Mesodermal cell (in vitro differentiated cells): ENCODE measurements at regions not wholly inside any gene's neighbourhood (a gene's known extent, or its start where the extent isn't known, plus 50 kb on each side); places are given as distances from the start of the nearest gene placed in this dataset.

Experiments used
- H3K27ac ChIP-seq: 2 replicates; pipeline ENCODE4 v1.7.0; 2013; ENCODE audit warnings: mild to moderate bottlenecking, low read depth, low read length, moderate library complexity; ENCODE audit not compliant: severe bottlenecking
- H3K36me3 ChIP-seq: 2 replicates; pipeline ENCODE4 v1.7.1; 2013; ENCODE audit warnings: mild to moderate bottlenecking, low read length, moderate library complexity; ENCODE audit not compliant: control insufficient read depth, insufficient read depth
- H3K4me1 ChIP-seq: one replicate; pipeline ENCODE4 v1.7.1; 2013; ENCODE audit warnings: mild to moderate bottlenecking, low read length; ENCODE audit not compliant: insufficient read depth, control insufficient read depth, poor library complexity, severe bottlenecking
- H3K4me3 ChIP-seq: 2 replicates; pipeline ENCODE4 v1.7.0; 2013; ENCODE audit warnings: low read length, control low read depth, mild to moderate bottlenecking; ENCODE audit not compliant: insufficient read depth, poor library complexity, severe bottlenecking; ENCODE audit errors: extremely low read depth
- H3K9me3 ChIP-seq: 2 replicates; pipeline ENCODE4 v1.7.1; 2013; ENCODE audit warnings: mild to moderate bottlenecking, low read length, moderate library complexity; ENCODE audit not compliant: control insufficient read depth
- WGBS, 2 experiments: methylation state at CpG; one replicate each; pipeline ENCODE4 v1.1.5; 2013; ENCODE audit warnings: missing lambda C conversion rate in 2 of 2; ENCODE audit not compliant: insufficient coverage in 2 of 2; 5-methylcytosine and 5-hydroxymethylcytosine counted together

- Histone ChIP-seq H3K4me3 (no peak overlapping the region), H3K4me1 (no peaks in the 10 kb centered on the region), H3K9me3 (no peaks in the 10 kb centered on the region), H3K36me3 (no peaks in the 10 kb centered on the region), H3K27ac (no peak overlapping the region)
- WGBS, 2 experiments = no CpG with 5 or more reads among the region's 1 CpG
Measured at GRCh38 chr6:14582749-14583148, 465.2 kb downstream of the CD83 start.

GRCh38 chr6:14583826-14584225, 466.3 kb downstream of the CD83 start:
- Histone ChIP-seq H3K9me3 (no peaks in the 10 kb centered on the region), H3K4me1 (no peaks in the 10 kb centered on the region), H3K4me3 (no peak overlapping the region), H3K36me3 (no peaks in the 10 kb centered on the region), H3K27ac (no peak overlapping the region)
- WGBS, 2 experiments = 80 to 83% methylated on average over 7 to 8 of the region's 9 CpGs

GRCh38 chr6:14584450-14584849, 466.9 kb downstream of the CD83 start:
- 75 to 82% methylated on average over 2 to 4 of the region's 5 CpGs for WGBS, 2 experiments
- H3K36me3 ChIP-seq = no peaks in the 10 kb centered on the region
- no peaks in the 10 kb centered on the region for H3K4me1 ChIP-seq
- no peak overlapping the region for H3K4me3 ChIP-seq
- H3K27ac ChIP-seq = no peak overlapping the region
- no peaks in the 10 kb centered on the region for H3K9me3 ChIP-seq

DNA sequence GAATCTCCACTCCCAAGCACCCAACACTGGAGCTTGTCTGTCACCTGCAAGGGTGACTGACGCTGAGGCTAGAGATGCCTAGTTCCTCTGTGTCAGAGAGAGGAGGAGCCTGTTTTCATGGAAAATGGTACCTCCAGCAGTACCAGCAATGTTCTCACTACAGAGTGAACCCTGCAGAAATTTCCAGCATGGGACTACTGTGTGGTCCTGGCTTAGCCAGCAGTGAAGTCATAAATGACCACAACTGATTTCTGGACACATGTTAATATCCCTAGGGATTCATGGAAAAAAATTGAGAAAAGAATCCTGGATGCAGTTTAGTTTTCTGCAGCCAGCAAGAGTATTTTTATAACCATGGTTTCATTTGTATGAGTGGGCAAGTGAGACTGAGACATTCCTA, 468.1 kb downstream of the CD83 start:
- Histone ChIP-seq H3K27ac (no peak overlapping the region), H3K4me1 (no peaks in the 10 kb centered on the region), H3K4me3 (no peak overlapping the region), H3K36me3 (no peaks in the 10 kb centered on the region), H3K9me3 (no peaks in the 10 kb centered on the region)
- WGBS, 2 experiments = 100% methylated on average over 1 of the region's 1 CpG; no CpG with 5 or more reads in 1 of the 2 experiments

- WGBS, 2 experiments = 89 to 92% methylated on average over 3 to 5 of the region's 6 CpGs
- Histone ChIP-seq H3K9me3 (no peaks in the 10 kb centered on the region), H3K36me3 (no peaks in the 10 kb centered on the region), H3K27ac (no peak overlapping the region), H3K4me1 (no peaks in the 10 kb centered on the region), H3K4me3 (no peak overlapping the region)
Measured at GRCh38 chr6:14589175-14589574, 471.6 kb downstream of the CD83 start.

DNA sequence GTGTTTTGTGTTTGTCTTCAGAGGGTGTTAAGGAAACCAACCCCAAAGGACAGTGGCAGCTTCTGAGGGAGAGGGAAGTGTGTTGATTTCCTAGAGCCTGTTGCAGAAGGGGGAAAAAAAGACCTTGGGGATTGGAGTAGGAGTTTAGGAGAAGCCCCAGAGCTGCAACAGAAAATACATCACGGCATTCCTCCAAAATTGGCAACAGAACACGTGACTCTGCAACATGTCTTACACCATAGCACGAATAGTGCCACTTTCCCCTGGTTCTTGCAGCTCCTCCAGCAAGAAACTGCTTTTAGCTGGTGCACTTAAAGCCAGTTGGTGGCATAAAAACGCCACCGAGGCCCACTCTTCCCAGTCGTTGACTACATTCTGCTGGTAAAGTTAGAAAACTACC, 473.0 kb downstream of the CD83 start:
- no peaks in the 10 kb centered on the region for H3K4me1 ChIP-seq
- no peaks in the 10 kb centered on the region for H3K36me3 ChIP-seq
- H3K9me3 ChIP-seq = no peaks in the 10 kb centered on the region
- no peak overlapping the region for H3K4me3 ChIP-seq
- no peak overlapping the region for H3K27ac ChIP-seq
- 80 to 82% methylated on average over 6 of the region's 6 CpGs for WGBS, 2 experiments

DNA sequence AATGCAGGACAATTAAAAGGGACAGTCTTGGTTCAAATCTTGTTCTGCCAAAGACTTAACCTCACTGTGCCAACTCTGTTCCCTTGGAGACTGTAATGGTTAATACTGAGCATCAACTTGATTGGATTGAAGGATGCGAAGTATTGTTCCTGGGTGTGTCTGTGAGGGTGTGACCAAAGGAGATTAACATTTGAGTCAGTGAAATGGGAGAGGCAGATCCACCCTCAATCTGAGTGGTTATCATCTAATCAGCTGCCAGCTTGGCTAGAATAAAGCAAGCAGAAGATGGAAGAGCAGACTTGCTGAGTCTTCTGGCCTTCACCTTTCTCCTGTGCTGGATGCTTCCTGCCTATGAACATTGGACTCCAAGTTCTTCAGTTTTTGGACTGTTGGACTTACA, 474.4 kb downstream of the CD83 start:
- Histone ChIP-seq H3K27ac (no peak overlapping the region), H3K36me3 (no peaks in the 10 kb centered on the region), H3K4me3 (no peak overlapping the region), H3K4me1 (no peaks in the 10 kb centered on the region), H3K9me3 (peaks cover 1% of the 10 kb centered on the region)
- WGBS, 2 experiments = 83 to 100% methylated on average over 1 of the region's 1 CpG

DNA sequence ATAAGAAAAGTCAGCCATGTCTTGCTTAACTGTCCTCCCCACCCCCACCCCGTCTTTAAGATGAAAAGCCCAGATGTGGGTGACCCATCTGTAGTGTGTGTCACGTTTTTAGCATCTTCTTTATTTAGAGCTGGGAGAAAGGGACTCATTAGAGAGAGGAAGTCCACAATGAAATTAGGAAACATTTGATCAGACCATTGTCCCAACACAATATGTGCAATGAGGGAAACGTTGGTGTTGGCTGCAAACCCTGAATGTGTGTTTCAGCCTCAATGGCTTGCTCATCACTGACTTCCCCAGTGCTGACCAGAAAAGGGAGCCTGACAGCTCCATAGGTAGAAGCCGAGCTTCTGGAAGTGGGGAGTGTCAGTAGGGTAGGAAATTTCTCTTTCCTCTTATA, 475.7 kb downstream of the CD83 start:
- peaks cover 3% of the 10 kb centered on the region for H3K9me3 ChIP-seq
- WGBS, 2 experiments = 100% methylated on average over 1 to 2 of the region's 4 CpGs

DNA sequence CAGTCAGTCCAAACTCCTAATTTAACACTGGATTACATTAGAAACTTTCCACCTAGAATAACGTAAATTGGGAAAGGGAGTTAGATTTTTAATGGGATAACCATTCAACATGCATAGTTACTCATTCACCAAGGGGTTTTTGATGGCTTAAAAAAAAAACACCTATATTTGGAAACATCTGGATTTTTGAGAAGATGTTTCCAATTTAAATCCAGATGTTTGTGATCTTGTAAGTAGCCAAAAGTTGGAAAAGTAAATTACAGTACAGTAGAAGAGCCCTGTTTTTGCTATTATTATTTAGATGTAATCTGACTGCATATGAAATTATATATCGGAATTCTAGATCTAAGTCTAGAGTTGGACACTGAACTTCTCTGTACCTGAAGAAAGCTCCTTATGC, 478.2 kb downstream of the CD83 start:
- WGBS, 2 experiments = no CpG with 5 or more reads among the region's 2 CpGs
- Histone ChIP-seq H3K4me1 (no peaks in the 10 kb centered on the region), H3K9me3 (peaks cover 3% of the 10 kb centered on the region), H3K36me3 (no peaks in the 10 kb centered on the region), H3K4me3 (no peak overlapping the region), H3K27ac (no peak overlapping the region)

More for the DNA sequence above, 475.7 kb downstream of the CD83 start:
- no peak overlapping the region for H3K4me3 ChIP-seq
- no peaks in the 10 kb centered on the region for H3K36me3 ChIP-seq
- H3K27ac ChIP-seq = no peak overlapping the region
- H3K4me1 ChIP-seq = no peaks in the 10 kb centered on the region

DNA sequence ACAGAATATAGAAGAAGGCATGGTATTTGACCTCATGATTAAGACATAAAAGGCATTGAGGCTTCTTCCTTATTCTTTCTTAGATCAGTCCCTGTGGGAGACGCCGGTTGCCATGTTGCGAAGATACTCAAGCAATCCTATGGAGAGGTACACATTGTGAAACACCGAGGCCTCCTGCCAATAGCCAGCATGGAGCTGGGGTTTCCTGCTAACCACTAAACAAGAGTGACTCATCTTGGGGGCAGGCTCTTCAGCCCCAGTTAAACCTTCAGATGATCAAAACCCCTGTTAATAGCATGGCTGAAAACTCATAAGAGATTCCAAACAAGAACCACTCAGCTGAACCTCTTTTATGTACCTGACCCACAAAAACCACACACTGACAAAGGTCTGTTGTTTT, 478.8 kb downstream of the CD83 start:
- H3K36me3 ChIP-seq = no peaks in the 10 kb centered on the region
- no peak overlapping the region for H3K27ac ChIP-seq
- WGBS, 2 experiments = 82 to 85% methylated on average over 3 to 4 of the region's 4 CpGs
- H3K4me1 ChIP-seq = no peaks in the 10 kb centered on the region
- H3K4me3 ChIP-seq = no peak overlapping the region
- peaks cover 3% of the 10 kb centered on the region for H3K9me3 ChIP-seq

- Histone ChIP-seq H3K4me3 (no peak overlapping the region), H3K27ac (no peak overlapping the region), H3K36me3 (no peaks in the 10 kb centered on the region), H3K4me1 (no peaks in the 10 kb centered on the region), H3K9me3 (peaks cover 3% of the 10 kb centered on the region)
- WGBS, 2 experiments = 80% methylated on average over 1 of the region's 4 CpGs; no CpG with 5 or more reads in 1 of the 2 experiments
Measured at GRCh38 chr6:14597090-14597489, 479.5 kb downstream of the CD83 start.
